Central memory CD8-positive, alpha-beta T cell (primary cell): ENCODE measurements at regions not wholly inside any gene's neighbourhood (a gene's known extent, or its start where the extent isn't known, plus 50 kb on each side); places are given as distances from the start of the nearest gene placed in this dataset.
"Not testable (repeated sequence)": the region's sequence is repeated elsewhere in the genome, so short reads cannot be mapped to it uniquely, and the experiment has no call there.

Source experiments
- ATAC-seq: fragments of 150-1000 bp; cut with Tn5 transposase; replicated peaks from 2 replicates; pipeline ENCODE4 v1.10.0; 2022; ENCODE audit warnings: mild to moderate bottlenecking, moderate FRiP score, moderate number of reproducible peaks; ENCODE audit not compliant: poor library complexity, severe bottlenecking; ENCODE audit errors: extremely low read depth
- DNase-seq, 2 donors: peaks; one replicate each; pipeline ENCODE4 v3.0.0; 2021; ENCODE audit warnings: low spot score in 2 of 2
- H3K27ac Mint-ChIP-seq: one replicate; pipeline ENCODE4 v1.8.0; 2022; ENCODE audit warnings: low read depth, mild to moderate bottlenecking, moderate library complexity, mixed read lengths
- H3K27me3 Mint-ChIP-seq: one replicate; pipeline ENCODE4 v1.8.0; 2022; ENCODE audit warnings: mixed read lengths
- H3K36me3 Mint-ChIP-seq: one replicate; pipeline ENCODE4 v1.8.0; 2022; ENCODE audit warnings: mild to moderate bottlenecking, moderate library complexity, mixed read lengths; ENCODE audit not compliant: insufficient read depth
- H3K4me1 Mint-ChIP-seq: one replicate; pipeline ENCODE4 v1.8.0; 2022; ENCODE audit warnings: mixed read lengths
- H3K4me3 Mint-ChIP-seq: one replicate; pipeline ENCODE4 v1.8.0; 2022; ENCODE audit warnings: mild to moderate bottlenecking, moderate library complexity, mixed read lengths
- H3K9me3 Mint-ChIP-seq: one replicate; pipeline ENCODE4 v1.8.0; 2022; ENCODE audit warnings: mixed read lengths

DNA sequence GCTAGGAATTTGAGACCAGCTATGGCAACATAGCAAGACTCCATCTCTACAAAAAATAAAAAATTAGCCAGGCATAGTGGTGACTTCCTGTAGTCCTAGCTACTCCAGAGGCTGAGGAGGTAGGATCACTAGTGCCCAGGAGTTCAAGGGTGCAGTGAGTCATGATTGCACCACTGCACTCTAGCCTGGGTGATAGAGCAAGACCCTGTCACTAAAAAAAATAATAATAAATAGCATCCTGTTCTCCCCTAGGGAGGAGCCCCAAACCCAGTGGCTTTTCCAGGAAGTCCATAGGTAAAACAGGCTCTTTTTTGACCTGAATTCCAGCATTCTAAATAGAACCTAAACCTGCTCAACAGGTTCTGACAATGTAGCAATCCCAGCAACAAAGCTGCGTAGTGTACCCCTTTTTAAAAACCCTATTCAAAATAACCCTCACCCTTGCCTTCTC, 192.0 kb downstream of the ALDH8A1 start:
- H3K27me3 Mint-ChIP-seq: peaks cover 24% of the 10 kb centered on the region
- no peaks in the 10 kb centered on the region for H3K36me3 Mint-ChIP-seq
- no peak overlapping the region for H3K27ac Mint-ChIP-seq
- ATAC-seq (no peak), DNase-seq (no peak)
- no peaks in the 10 kb centered on the region for H3K9me3 Mint-ChIP-seq
- H3K4me1 Mint-ChIP-seq: no peaks in the 10 kb centered on the region
- no peak overlapping the region for H3K4me3 Mint-ChIP-seq

GRCh38 chr6:134756374-134757025, 193.4 kb downstream of the ALDH8A1 start:
- Mint-ChIP-seq H3K27me3 (peaks cover 32% of the 10 kb centered on the region), H3K36me3 (no peaks in the 10 kb centered on the region), H3K4me1 (no peaks in the 10 kb centered on the region), H3K9me3 (no peaks in the 10 kb centered on the region), H3K4me3 (no peak overlapping the region), H3K27ac (no peak overlapping the region)
- ATAC-seq: no peak
- DNase-seq: no peak

DNA sequence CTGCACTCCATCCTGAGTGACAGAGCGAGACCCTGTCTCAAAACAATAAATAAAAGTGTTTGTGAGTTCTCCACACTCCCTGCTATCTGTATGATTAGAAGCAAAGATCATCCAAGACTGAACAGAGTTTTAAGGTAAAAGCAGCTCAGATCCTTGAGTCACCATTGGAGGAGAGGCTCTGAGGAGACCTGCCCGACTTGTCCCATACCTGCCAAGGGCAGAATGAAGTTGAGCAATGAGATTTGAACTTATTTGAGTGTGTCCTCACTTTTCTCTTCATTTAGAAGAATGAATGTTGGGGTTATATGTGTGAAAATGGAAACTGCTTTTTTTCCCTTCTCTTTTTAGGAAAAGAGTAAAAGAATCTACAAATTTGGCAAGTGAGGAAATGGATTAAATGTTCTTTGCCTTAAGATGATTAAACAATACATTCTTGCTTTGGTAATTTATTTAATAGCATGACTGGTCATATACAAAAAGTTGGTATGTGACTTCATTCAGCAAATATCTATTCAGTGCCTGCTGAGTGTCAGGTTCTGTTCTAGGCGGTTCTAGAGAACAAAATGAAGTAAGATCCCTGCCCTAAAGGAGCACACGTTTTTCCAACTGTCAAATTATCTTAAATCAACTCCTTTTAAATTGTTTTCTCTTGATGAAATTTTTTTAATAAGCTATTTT, 195.7 kb downstream of the ALDH8A1 start:
- no peaks in the 10 kb centered on the region for H3K4me1 Mint-ChIP-seq
- no peaks in the 10 kb centered on the region for H3K36me3 Mint-ChIP-seq
- DNase-seq: no peak
- ATAC-seq: no peak
- H3K27ac Mint-ChIP-seq: no peak overlapping the region
- no peaks in the 10 kb centered on the region for H3K9me3 Mint-ChIP-seq
- H3K27me3 Mint-ChIP-seq: peaks cover 52% of the 10 kb centered on the region
- H3K4me3 Mint-ChIP-seq: no peak overlapping the region

- no peak for DNase-seq
- no peak for ATAC-seq
- no peaks in the 10 kb centered on the region for H3K36me3 Mint-ChIP-seq
- H3K27me3 Mint-ChIP-seq: peaks cover 52% of the 10 kb centered on the region
- H3K27ac Mint-ChIP-seq: no peak overlapping the region
- no peaks in the 10 kb centered on the region for H3K9me3 Mint-ChIP-seq
- H3K4me1 Mint-ChIP-seq: no peaks in the 10 kb centered on the region
- no peak overlapping the region for H3K4me3 Mint-ChIP-seq
Observed at GRCh38 chr6:134753001-134753400, 196.9 kb downstream of the ALDH8A1 start.

GRCh38 chr6:134752445-134752844, 197.5 kb downstream of the ALDH8A1 start:
- ATAC-seq (no peak), DNase-seq (no peak)
- Mint-ChIP-seq H3K9me3 (no peaks in the 10 kb centered on the region), H3K27ac (no peak overlapping the region), H3K4me3 (no peak overlapping the region), H3K4me1 (no peaks in the 10 kb centered on the region), H3K27me3 (peaks cover 54% of the 10 kb centered on the region), H3K36me3 (no peaks in the 10 kb centered on the region)

GRCh38 chr6:134750669-134751068, 199.2 kb downstream of the ALDH8A1 start:
- Mint-ChIP-seq H3K9me3 (no peaks in the 10 kb centered on the region), H3K4me1 (no peaks in the 10 kb centered on the region), H3K27ac (no peak overlapping the region)

DNA sequence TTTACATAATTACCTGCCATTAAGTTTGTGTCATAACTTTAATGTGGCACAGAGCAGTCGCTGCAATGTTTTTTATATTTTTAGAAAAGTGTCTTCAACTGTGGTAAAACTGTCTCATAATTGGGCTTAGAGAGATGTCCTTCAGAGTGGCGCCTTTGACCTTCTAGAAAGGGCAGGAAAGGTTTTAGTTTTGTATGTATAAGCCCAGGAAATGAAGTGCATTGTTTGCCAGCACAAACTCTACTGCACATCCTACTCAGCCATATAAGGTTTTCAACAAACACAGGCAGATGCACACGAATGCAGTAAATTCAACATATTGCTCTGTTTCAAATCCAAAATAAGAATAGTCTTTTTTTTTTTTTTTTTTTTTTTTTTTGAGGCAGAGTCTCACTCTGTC, 201.4 kb downstream of the ALDH8A1 start:
- no peak for ATAC-seq
- H3K9me3 Mint-ChIP-seq: no peaks in the 10 kb centered on the region

More at GRCh38 chr6:134750669-134751068, 199.2 kb downstream of the ALDH8A1 start:
- Mint-ChIP-seq H3K36me3 (no peaks in the 10 kb centered on the region), H3K4me3 (no peak overlapping the region), H3K27me3 (peaks cover 51% of the 10 kb centered on the region)
- ATAC-seq (no peak), DNase-seq (no peak)

DNA sequence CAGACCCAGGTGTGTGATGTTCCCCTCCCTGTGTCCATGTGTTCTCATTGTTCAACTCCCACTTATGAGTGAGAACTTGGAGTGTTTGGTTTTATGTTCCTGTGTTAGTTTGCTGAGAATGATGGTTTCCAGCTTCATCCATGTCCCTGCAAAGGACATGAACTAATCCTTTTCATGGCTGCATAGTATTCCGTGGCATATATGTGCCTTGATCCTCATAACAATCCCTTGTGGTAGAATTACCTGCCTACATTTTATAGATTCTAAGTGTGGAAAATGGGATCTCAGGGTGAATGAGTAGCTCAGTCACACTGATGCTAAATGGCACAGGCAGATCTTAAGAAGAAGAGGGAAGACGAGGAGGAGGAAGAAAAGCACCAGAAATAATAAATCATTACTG, 202.7 kb downstream of the ALDH8A1 start:
- not testable (repeated sequence) for H3K4me1 Mint-ChIP-seq, H3K36me3 Mint-ChIP-seq, H3K27ac Mint-ChIP-seq, H3K9me3 Mint-ChIP-seq, H3K4me3 Mint-ChIP-seq, DNase-seq, ATAC-seq
- peaks cover 57% of the 10 kb centered on the region for H3K27me3 Mint-ChIP-seq

More for the DNA sequence above, 201.4 kb downstream of the ALDH8A1 start:
- DNase-seq: no peak
- Mint-ChIP-seq H3K36me3 (no peaks in the 10 kb centered on the region), H3K4me1 (no peaks in the 10 kb centered on the region), H3K4me3 (no peak overlapping the region), H3K27me3 (peaks cover 57% of the 10 kb centered on the region), H3K27ac (no peak overlapping the region)

- H3K9me3 Mint-ChIP-seq: no peaks in the 10 kb centered on the region
- H3K4me3 Mint-ChIP-seq: no peak overlapping the region
- ATAC-seq (no peak), DNase-seq (no peak)
- H3K4me1 Mint-ChIP-seq: no peaks in the 10 kb centered on the region
- H3K27ac Mint-ChIP-seq: no peak overlapping the region
- peaks cover 51% of the 10 kb centered on the region for H3K27me3 Mint-ChIP-seq
- H3K36me3 Mint-ChIP-seq: no peaks in the 10 kb centered on the region
Observed at GRCh38 chr6:134746140-134746539, 203.8 kb downstream of the ALDH8A1 start.

- peaks cover 51% of the 10 kb centered on the region for H3K27me3 Mint-ChIP-seq
- H3K27ac Mint-ChIP-seq, ATAC-seq, DNase-seq, H3K4me3 Mint-ChIP-seq, H3K36me3 Mint-ChIP-seq, H3K4me1 Mint-ChIP-seq, H3K9me3 Mint-ChIP-seq: not testable (repeated sequence)
Observed at GRCh38 chr6:134745192-134745591, 204.7 kb downstream of the ALDH8A1 start.

DNA sequence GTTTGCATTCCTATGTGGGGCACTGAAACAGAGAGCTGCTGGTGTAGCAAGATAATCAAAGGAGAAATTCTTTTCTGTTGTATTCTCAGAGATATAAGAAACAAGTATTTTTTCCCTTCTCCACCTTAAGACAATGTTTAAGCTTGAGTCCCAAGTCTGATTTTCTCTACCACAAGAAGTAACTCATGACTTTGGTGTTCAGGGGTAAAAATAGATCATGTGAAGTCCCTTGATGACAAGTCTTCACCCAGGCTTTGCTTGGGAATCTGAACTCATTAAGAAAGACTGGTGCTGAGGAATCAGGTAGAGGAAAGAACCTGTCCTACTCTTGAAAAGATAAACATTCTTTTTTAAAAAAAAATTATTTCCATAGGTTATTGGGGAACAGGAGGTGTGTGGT, 205.6 kb downstream of the ALDH8A1 start:
- H3K4me1 Mint-ChIP-seq: no peaks in the 10 kb centered on the region
- ATAC-seq (no peak), DNase-seq (no peak)
- peaks cover 52% of the 10 kb centered on the region for H3K27me3 Mint-ChIP-seq
- no peak overlapping the region for H3K27ac Mint-ChIP-seq
- no peak overlapping the region for H3K4me3 Mint-ChIP-seq
- no peaks in the 10 kb centered on the region for H3K36me3 Mint-ChIP-seq
- no peaks in the 10 kb centered on the region for H3K9me3 Mint-ChIP-seq

GRCh38 chr6:134741200-134741536, 208.7 kb downstream of the ALDH8A1 start:
- no peak for ATAC-seq
- H3K27ac Mint-ChIP-seq: no peak overlapping the region
- H3K4me3 Mint-ChIP-seq: no peak overlapping the region
- H3K4me1 Mint-ChIP-seq: no peaks in the 10 kb centered on the region
- no peaks in the 10 kb centered on the region for H3K36me3 Mint-ChIP-seq
- H3K27me3 Mint-ChIP-seq: peaks cover 63% of the 10 kb centered on the region
- DNase-seq: no peak
- H3K9me3 Mint-ChIP-seq: no peaks in the 10 kb centered on the region

- Mint-ChIP-seq H3K9me3 (no peaks in the 10 kb centered on the region), H3K27me3 (peaks cover 63% of the 10 kb centered on the region), H3K4me3 (no peak overlapping the region), H3K4me1 (no peaks in the 10 kb centered on the region), H3K36me3 (no peaks in the 10 kb centered on the region), H3K27ac (no peak overlapping the region)
- ATAC-seq (no peak), DNase-seq (no peak)
Observed at GRCh38 chr6:134740473-134741199, 209.3 kb downstream of the ALDH8A1 start.
